GM18508 (cell line): ENCODE measurements at regions not wholly inside any gene's neighbourhood (a gene's known extent, or its start where the extent isn't known, plus 50 kb on each side); places are given as distances from the start of the nearest gene placed in this dataset.

Experiments
- ATAC-seq: cut with Tn5 transposase; IDR thresholded peaks from one replicate; pipeline ENCODE4 v1.9.1; 2021; ENCODE audit warnings: moderate number of reproducible peaks; ENCODE audit not compliant: insufficient read depth, unreplicated experiment

DNA sequence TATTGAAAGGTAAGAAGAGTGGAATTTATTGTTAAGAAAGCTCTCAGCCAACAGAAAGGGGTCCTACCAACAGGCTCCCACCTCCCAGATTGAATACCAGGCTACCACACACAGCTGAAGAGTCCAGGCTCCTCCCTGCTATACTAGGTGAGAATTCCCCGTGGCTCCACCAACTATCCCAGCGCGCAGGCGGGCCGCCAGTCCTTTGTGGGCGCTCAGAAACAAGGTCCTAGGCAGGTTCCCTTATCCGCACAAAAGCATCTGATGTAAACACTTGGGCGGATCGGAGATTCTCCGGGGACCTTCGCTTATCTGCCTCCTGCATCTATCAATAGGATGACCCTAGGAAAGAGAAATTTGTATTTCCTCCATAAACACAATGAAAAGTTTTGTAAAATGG is 423.9 kb upstream of the ADGRL4 start:
- ATAC-seq, result no peak

DNA sequence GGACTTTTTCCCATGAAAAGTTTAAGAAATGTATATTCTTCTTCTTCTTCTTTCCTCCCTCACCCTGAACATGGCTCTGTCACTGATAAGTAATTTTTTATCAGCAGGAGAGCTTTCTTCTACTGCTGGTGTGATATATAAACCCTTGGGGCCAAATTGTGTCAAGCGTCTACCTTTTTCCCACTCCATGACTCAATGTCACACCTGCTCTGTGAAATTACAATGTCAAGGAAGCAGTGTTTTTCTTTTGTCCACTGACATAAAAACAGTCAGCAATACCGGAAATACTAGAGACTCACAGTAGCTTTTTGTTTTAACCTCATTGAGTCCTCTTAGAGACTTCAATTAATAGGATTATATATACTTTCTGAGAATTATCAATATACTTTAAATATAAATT is 416.2 kb upstream of the ADGRL4 start:
- no peak for ATAC-seq

DNA sequence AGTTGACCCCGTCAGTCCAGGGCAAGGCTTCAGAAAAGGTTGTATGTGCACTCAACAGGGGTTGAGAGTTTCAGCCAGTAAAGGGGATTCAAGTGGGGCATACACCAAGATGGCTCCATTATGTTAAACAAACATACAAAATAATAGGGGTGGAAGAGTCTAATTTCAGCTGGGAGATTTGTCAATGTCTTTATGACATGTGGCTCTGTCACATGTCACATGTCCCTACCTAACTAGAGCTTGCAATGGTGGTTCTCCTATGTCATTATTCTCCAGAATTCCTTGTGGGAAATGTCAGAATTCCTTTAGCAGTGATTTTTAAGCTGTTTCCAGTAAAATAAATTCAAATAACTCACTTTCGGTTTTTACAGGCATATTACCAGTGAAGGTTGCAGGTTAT is 392.0 kb upstream of the ADGRL4 start:
- no peak for ATAC-seq

DNA sequence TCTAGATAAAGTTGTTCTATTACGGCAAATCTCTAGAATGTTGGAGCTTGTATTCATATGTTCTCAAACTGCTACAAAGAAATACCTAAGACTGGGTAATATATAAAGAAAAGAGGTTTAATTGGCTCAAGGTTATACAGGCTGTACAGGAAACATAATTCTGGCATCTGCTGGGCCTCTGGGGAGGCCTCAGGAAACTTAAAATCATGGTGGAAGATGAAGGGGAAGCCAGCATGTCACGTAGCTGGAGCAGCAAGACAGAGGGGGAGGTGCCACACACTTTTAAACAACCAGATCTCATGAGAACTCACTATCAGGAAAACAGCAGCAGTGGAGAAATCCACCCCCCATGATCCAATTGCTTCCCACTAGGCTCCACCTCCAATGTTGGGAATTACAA is 390.4 kb upstream of the ADGRL4 start:
- ATAC-seq, result no peak

DNA sequence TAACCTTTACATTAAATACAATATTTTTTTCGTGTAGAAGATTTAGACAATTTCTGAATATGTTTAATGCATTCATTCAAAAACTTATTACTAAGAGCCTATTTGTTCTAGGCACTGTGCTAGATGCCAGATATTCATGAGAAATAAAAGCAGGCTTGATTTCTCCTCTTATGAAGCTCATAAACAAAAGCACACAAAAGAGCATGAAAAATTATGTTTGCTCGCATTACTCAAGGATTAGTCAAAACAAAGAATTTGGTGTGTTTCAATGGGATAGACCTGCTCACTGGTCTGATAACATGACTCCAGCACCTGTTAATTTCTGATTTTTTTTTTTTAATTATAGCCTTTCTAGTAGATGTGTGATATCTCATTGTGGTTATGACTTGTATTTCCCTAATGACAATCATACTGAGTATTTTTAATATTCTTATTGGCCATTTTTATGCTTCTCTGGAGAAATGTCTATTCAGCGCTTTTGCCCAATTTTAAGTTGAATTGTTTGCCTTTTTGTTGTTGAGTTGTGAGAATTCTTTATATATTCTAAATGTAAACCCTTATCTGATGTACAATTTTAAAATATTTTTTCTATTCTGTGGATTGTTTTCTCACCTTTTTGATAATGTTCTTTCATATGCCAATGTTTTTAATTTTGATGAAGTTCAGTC is 382.3 kb upstream of the ADGRL4 start:
- ATAC-seq, result no peak

DNA sequence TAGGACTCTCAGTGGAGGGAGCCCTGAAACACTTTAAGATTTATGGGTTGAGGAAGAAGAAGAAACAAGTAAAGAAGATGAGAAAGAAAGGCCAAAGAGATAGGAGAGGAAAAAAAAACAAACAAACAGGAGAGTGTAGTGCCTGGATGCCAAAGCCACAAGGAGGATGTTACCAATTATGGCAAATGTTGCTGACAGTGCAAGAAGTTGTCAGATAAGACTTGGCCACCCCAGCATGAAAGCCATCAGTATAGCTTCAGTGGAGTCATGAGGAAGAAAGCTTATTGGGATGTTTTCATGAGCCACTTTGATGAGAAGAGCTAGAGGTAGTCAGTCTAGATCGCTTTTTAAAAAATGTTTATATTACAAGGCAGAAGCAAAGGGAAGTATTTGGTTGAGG is 380.2 kb upstream of the ADGRL4 start:
- ATAC-seq, result no peak

DNA sequence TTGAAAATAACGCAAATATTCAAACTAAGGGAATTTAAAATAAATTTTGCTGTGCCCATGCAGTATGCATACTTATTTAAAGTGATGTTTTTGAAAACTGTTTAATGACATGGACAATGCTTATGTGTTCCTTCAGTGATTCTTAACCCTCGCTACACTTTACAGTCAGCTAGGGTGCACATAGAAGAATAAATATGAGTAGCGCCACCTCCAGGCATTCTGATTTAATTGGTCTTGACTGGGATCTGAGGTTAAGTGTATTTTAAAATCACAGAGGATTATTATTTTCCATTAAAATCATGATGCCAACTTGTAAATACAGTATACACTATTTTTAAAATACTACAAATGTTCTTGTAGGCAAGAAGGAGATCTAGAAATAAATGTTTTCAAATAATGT is 373.5 kb upstream of the ADGRL4 start:
- ATAC-seq, result no peak

DNA sequence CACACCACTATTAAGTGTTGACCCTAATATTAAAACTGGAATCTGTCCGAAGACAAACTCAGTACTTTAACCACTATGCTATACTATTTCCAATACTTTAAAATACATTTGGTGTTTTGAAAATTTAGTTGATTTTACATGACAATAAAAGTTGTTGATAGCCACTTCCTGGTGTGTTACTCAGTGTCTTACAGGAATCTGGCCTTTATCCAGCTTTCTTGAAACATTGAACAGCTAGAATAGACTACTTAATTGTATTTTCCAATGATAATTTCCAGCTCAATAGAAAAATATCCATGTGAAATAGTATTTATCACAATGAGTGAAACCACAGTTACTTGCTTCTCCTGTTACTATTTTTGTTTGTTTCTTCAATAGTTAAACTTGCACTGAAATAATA is 369.6 kb upstream of the ADGRL4 start:
- ATAC-seq, result no peak

DNA sequence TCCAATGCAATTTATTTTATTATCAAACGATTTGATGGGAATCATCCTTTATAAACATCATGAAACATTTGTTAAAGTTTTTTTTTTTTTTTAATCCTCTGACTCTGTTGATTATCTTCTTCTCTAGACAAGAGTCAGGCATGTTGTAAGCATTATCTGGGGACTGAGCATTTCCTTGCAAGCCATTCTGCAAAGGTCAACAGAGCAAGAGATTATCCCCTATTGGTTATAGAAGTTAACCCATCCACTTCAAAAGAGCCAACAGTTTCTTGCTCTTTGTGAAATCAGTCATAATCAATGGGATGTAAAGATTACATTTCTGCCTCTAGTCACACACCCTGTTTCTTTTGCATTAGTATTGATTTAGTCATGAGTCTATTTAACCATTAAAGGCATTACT is 368.8 kb upstream of the ADGRL4 start:
- no peak for ATAC-seq

DNA sequence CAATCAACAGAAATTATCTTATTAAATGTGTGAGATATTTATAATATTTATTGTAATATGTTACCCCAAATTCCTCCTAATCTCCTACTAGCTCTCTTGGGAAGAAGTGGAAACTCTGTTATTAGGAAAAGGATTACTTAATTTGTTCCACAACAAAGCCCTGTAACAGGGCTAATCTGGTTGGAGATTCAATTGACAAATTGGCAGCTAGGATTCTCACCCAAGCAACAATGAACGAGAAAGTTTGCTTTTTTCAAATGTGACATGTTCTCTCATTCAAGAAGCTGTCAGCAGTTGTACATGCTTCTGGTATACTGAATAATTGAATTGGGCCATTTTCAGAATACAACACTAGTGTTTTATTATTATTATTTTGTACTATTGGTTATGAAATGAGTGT is 367.9 kb upstream of the ADGRL4 start:
- no peak for ATAC-seq

DNA sequence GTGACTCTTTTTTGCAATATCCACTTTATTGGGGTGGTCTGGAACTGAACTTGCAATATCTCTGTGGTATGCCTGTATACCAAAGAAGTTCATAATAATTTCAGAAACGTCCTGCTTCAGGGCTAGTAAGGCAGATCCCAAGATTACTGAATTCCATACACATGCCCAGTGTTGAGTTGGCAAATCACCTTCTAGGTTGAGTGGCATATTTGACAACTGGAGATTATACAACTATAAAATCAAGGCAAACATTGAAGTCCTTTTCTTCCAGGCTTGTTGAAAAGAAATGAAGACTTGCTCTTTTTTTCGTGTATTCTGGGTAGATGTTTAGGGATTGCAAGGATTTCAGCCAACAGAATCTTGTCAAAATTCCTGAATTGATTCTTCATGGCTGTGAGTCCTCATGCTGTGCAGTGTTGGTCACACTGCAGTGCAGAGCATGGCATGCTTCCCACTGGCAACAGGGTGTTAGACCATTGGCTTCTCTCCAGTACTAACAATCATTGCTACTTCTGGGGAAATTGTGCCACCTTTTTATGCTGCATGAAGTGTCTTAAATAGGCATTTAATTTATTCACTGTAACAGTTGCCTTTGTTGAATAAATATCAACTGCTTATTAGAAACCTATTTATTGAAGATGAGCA is 367.1 kb upstream of the ADGRL4 start:
- no peak for ATAC-seq

DNA sequence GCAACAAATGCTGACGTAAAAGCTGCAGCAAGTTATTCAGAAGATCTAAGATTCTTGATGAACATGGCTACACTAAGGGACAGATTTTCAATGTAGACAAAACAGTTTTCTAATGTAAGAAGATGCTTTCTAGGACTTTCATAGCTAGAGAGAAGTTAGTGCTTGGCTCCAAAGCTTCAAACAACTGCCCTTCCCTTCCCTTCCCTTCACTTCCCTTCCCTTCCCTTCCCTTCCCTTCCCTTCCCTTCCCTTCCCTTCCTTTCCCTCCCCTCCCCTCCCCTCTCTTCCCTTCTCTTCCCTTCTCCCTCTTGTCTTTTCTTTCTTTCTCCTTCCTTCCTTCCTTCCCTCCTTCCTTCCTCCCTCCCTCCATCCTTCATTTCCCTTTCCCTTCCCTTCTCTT is 365.3 kb upstream of the ADGRL4 start:
- no peak for ATAC-seq

DNA sequence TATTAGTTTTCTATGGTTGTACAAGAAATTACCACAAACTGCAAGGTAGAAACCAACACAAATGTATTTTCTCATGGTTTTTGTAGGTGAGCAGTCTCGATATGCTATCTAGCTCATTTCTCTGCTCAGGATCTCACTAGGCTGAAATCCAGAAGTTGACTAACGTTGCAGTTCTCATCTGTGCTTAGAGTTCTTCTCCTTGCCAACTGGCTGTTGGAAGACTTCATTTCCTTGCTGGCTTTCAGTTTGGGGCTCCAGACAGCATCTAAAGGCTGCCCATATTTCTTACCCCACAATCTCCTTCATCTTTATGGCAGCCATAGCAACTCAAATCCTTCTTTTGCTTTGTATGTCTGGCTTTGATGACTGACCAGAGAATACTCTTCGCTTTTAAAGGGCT is 362.6 kb upstream of the ADGRL4 start:
- no peak for ATAC-seq

DNA sequence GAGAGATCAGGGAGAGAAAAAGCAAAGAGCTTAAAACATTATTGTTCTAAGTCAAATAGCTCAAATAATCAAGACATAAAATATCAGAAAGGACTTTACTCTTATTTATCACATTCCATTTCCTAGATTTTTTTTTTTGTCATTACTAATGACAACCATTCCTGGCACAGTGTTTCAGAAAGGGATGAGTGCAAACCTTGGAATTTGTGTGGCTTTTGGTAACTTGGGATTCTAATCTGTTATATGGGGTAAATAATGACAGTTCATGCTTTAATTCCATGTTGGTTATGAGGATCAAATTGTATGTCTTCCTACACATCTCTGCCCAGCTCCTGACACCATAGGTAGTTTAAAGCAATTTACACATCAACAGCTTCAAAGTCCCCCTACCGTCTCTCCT is 358.4 kb upstream of the ADGRL4 start:
- ATAC-seq, result no peak

DNA sequence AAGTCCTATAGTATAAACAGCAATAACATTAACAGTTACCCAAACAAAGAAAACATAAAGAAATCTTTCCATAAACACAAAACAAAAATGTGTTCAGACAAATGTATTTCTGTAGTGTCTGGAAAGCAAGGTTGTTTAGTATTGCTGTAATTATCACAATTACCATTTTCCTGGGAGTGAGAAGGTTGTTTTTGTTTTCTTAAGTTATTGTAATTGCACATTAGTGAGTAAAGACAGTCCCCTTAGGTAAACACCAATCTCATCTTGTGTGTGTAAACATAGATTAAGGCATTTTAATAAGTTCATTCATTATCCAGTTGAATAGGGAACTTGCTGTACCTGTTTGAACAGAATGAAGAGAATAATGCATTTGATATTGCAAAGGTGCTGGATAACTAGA is 356.9 kb upstream of the ADGRL4 start:
- ATAC-seq, result no peak

DNA sequence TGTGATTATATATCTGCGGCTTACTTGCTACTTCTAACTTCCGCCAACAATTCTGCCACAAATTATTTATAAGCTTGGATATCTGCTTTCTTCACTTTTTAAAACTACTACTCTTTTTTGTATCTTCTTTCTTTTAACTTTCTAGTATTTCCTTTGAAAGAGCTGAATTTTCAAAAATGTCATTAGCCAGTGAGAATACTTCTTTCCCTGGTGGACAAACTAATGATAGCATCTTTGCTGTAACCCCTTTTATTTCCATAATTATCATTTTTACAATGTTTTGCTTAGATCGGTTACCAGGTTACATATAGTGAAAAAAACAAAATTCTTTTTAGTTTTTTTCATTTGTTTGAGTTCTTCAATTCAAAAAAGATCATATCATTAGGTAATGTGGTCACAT is 355.9 kb upstream of the ADGRL4 start:
- no peak for ATAC-seq

DNA sequence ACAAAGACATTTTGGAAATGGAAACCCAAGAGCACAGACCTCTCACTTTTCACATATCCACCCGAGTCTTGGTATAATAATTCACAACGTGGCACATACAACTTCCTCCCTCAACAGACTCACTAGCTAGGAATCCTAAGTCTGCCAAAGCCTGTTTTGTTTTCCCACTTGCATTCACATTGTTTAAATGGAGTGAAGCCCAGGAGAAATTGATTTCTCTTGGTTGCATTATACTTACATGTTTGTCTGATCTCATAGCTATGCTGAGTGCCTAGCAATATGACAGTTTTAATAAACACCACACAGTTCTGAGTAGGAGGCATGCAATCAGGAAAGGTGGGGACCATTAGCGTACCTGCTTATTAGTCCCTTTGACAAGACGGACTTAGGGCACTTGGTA is 348.6 kb upstream of the ADGRL4 start:
- ATAC-seq, result no peak

DNA sequence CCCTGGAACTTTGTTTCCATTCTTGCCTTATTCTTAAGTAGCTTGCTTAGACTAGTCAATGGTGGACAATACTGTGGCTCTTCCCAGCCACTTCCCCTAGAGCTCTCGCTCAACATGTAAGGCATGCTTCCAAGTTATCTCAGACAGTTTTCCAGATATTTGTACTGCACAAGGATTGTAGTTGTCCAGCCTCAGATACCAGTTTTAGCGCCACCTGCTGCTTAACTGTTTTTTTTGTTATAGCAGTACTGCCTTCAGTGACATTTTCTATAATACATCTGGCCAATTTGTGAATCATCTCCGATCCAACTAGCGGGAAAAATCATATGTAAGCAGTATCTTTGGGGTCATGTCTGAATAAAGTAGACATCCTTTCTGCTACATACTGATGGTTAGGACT is 346.7 kb upstream of the ADGRL4 start:
- no peak for ATAC-seq

DNA sequence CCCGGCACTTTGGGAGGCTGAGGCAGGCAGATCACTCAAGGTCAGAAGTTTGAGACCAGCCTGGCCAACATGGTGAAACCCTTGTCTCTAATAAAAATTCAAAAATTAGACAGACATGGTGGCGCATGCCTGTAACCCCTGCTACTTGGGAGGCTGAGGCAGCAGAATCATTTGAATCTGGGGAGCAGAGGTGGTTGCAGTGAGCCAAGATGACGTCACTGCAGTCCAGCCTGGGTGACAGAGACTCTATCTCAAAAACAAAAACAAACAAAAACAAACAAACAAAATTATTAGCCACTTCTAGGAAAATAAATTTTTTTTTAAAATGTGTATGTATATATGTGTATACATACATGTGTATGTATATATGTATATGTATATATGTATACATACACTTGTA is 320.3 kb upstream of the ADGRL4 start:
- ATAC-seq, result no peak

DNA sequence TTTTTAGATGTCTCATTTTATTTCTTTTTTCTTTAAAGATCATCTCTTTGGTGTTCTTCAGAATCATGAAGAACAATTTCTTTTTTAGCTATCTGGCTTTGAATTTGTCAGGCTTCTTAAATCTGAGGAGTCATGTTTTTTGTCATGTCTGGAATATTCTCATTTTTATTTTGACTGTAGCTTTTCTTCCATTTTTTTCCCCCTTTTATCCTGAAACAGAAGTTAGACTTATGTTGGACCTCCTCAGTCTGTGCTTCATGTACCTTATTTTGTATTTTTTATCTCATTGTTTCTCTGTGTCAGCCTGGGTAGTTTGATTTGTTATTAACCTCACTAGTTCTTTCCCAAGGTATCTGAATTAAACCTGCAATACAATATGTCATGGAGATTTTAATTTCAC is 319.2 kb upstream of the ADGRL4 start:
- ATAC-seq, result no peak

DNA sequence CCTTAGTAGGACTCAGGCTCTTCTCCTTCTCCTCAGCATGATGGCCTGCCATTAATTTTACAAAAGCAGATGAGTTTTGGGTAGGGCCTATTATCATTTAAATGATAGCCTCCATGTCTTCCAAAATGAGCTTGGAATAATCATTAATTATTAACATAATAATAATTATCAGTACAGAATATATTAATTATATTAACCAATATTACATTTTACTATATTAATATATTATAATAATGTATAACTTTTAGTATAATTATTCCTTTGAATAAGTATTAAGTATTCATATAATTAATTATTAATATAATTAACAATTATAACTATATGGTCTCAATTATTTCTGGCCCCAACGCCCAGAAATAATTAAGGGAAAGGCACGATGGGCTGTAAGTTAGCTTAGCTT is 318.6 kb upstream of the ADGRL4 start:
- ATAC-seq, result no peak

DNA sequence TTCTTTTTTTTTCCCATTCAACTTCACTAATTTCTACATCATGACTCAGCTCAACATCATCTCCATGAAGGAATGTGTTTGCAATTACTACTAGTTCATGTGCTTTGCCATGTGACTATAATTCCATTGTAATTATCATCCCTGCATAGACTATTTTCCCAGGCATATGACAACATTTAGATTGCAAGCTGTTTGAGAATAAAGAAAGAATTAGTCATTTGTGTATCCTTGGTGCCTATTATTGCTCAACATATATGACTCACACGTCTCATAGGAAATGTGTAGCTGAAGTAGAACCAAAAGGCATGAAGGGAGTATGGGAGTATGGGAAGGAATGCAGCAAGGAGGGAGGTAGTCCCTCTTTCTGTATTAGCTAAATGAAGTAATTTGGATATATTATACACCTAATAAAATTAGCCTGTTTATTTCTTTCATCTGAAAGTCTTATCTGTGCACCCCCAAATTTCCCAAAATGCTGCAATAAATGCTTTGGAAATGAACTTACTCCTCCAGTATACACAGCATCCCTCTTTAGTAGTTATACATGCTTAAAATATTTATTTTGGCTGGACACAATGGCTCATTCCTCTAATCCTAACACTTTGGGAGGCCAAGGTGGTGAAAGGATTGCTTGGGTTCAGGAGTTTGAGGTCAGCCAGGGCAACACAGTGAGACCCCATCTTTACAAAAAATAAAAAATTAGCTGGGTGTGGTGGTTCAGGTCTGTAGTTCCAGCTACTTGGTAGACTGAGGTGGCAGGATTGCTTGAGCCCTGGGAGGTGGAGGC is 316.9 kb upstream of the ADGRL4 start:
- ATAC-seq, result no peak
